ENCODE measurements at regions not wholly inside any gene's neighbourhood (a gene's known extent, or its start where the extent isn't known, plus 50 kb on each side); places are given as distances from the start of the nearest gene placed in this dataset.

GRCh38 chr5:4537489-4537888 is 602.6 kb upstream of the ADAMTS16 start:
- H3K4me1 ChIP-seq (ENCODE audit: insufficient read depth, poor library complexity, severe bottlenecking), result no peaks in the 10 kb centered on the region
- H3K36me3 ChIP-seq (ENCODE audit: low read depth), result no peaks in the 10 kb centered on the region
- H3K9me3 ChIP-seq (ENCODE audit: severe bottlenecking), result no peaks in the 10 kb centered on the region
- H3K4me3 ChIP-seq (ENCODE audit: severe bottlenecking), result no peak overlapping the region
- H3K27me3 ChIP-seq (ENCODE audit: insufficient read depth, poor library complexity, severe bottlenecking), result no peaks in the 10 kb centered on the region
- no peak for TF ChIP-seq CTCF (IDR thresholded peaks at IDR 0.05; ENCODE audit: poor library complexity, severe bottlenecking)
- H3K27ac ChIP-seq (ENCODE audit: poor library complexity, severe bottlenecking), result no peak overlapping the region
- DNase-seq (ENCODE audit: low spot score) (no peak), ATAC-seq (ENCODE audit: low read depth) (no peak)

- no peak overlapping the region for H3K27ac ChIP-seq (ENCODE audit: poor library complexity, severe bottlenecking)
- H3K4me1 ChIP-seq (ENCODE audit: insufficient read depth, poor library complexity, severe bottlenecking), result no peaks in the 10 kb centered on the region
- no peak for DNase-seq (ENCODE audit: low spot score)
- TF ChIP-seq CTCF (IDR thresholded peaks at IDR 0.05; ENCODE audit: poor library complexity, severe bottlenecking), result no peak
- H3K27me3 ChIP-seq (ENCODE audit: insufficient read depth, poor library complexity, severe bottlenecking), result peaks cover 6% of the 10 kb centered on the region
- no peak overlapping the region for H3K4me3 ChIP-seq (ENCODE audit: severe bottlenecking)
- ATAC-seq (ENCODE audit: low read depth), result no peak
- H3K9me3 ChIP-seq (ENCODE audit: severe bottlenecking), result no peaks in the 10 kb centered on the region
- no peaks in the 10 kb centered on the region for H3K36me3 ChIP-seq (ENCODE audit: low read depth)
Measured at GRCh38 chr5:4540375-4541173, 599.6 kb upstream of the ADAMTS16 start.

GRCh38 chr5:4541334-4541733 is 598.8 kb upstream of the ADAMTS16 start:
- H3K4me1 ChIP-seq (ENCODE audit: insufficient read depth, poor library complexity, severe bottlenecking), result no peaks in the 10 kb centered on the region
- no peaks in the 10 kb centered on the region for H3K9me3 ChIP-seq (ENCODE audit: severe bottlenecking)
- H3K27me3 ChIP-seq (ENCODE audit: insufficient read depth, poor library complexity, severe bottlenecking), result peaks cover 6% of the 10 kb centered on the region
- no peak for TF ChIP-seq CTCF (IDR thresholded peaks at IDR 0.05; ENCODE audit: poor library complexity, severe bottlenecking)
- H3K36me3 ChIP-seq (ENCODE audit: low read depth), result no peaks in the 10 kb centered on the region
- no peak overlapping the region for H3K27ac ChIP-seq (ENCODE audit: poor library complexity, severe bottlenecking)
- no peak for DNase-seq (ENCODE audit: low spot score)
- 0 out of 3 replicates have a peak, but pooled peaks have one; percentile 17 for ATAC-seq (ENCODE audit: low read depth)
- no peak overlapping the region for H3K4me3 ChIP-seq (ENCODE audit: severe bottlenecking)

- no peak for TF ChIP-seq CTCF (IDR thresholded peaks at IDR 0.05; ENCODE audit: poor library complexity, severe bottlenecking)
- H3K9me3 ChIP-seq (ENCODE audit: severe bottlenecking), result no peaks in the 10 kb centered on the region
- H3K4me1 ChIP-seq (ENCODE audit: insufficient read depth, poor library complexity, severe bottlenecking), result no peaks in the 10 kb centered on the region
- H3K27me3 ChIP-seq (ENCODE audit: insufficient read depth, poor library complexity, severe bottlenecking), result peaks cover 6% of the 10 kb centered on the region
- no peak overlapping the region for H3K27ac ChIP-seq (ENCODE audit: poor library complexity, severe bottlenecking)
- ATAC-seq (ENCODE audit: low read depth), result peak; percentile 27; the same call in 1 of the 3 replicates
- H3K4me3 ChIP-seq (ENCODE audit: severe bottlenecking), result no peak overlapping the region
- DNase-seq (ENCODE audit: low spot score), result no peak
- H3K36me3 ChIP-seq (ENCODE audit: low read depth), result no peaks in the 10 kb centered on the region
Measured at GRCh38 chr5:4542145-4542778, 597.9 kb upstream of the ADAMTS16 start.
